ENCODE measurements at regions not wholly inside any gene's neighbourhood (a gene's known extent, or its start where the extent isn't known, plus 50 kb on each side); places are given as distances from the start of the nearest gene placed in this dataset.

GRCh38 chr1:244154508-244154871 lies 103.4 kb downstream of the ZBTB18 start:
- TF ChIP-seq CTCF (IDR thresholded peaks at IDR 0.05; ENCODE audit: insufficient read depth, low read depth, low read length): no peak
- TF ChIP-seq EZH2 (IDR thresholded peaks at IDR 0.05; ENCODE audit: insufficient read depth, low read length): no peak
